ENCODE measurements at regions not wholly inside any gene's neighbourhood (a gene's known extent, or its start where the extent isn't known, plus 50 kb on each side); places are given as distances from the start of the nearest gene placed in this dataset.

DNA sequence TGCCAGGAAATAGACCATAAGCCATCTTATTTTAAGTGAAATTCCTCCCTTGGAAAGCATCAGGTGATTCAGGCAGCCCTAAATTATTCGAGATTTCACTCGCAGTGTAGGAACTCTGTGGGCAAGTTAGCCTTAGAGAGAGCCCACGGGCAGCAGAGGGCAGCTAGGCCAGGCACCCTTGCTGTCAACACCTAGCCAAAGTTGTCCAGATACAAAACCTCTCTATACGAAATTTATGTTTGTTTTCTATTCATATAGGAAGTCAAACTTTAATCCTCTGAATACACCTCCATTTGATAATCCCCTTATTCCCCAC lies 1043.5 kb downstream of the GATA3 start:
- no peak overlapping the region for H3K4me3 ChIP-seq (ENCODE audit: low read depth in 1 of 3, low read length in 3 of 3)
- no peak overlapping the region for H3K27ac ChIP-seq (ENCODE audit: low read depth in 1 of 2, low read length in 2 of 2)
- H3K36me3 ChIP-seq (ENCODE audit: control insufficient read depth in 4 of 4, insufficient read depth in 3 of 4, low read depth in 1 of 4, low read length in 3 of 4) = no peaks in the 10 kb centered on the region
- no peaks in the 10 kb centered on the region for H3K9me3 ChIP-seq (ENCODE audit: control insufficient read depth in 4 of 4, low read length in 3 of 4)
- no peaks in the 10 kb centered on the region for H3K4me1 ChIP-seq (ENCODE audit: control insufficient read depth in 4 of 4, insufficient read depth in 4 of 4, low read length in 3 of 4)
- H3K27me3 ChIP-seq (ENCODE audit: control insufficient read depth in 4 of 4, insufficient read depth in 4 of 4, low read length in 3 of 4) = no peaks in the 10 kb centered on the region
- no peak for DNase-seq (ENCODE audit: low spot score)
- WGBS = 33% methylated on average over 4 of the region's 4 CpGs
- H3K9ac ChIP-seq (ENCODE audit: low read depth in 1 of 2, low read length in 2 of 2) = no peak overlapping the region
- TF ChIP-seq, protein P1, sequence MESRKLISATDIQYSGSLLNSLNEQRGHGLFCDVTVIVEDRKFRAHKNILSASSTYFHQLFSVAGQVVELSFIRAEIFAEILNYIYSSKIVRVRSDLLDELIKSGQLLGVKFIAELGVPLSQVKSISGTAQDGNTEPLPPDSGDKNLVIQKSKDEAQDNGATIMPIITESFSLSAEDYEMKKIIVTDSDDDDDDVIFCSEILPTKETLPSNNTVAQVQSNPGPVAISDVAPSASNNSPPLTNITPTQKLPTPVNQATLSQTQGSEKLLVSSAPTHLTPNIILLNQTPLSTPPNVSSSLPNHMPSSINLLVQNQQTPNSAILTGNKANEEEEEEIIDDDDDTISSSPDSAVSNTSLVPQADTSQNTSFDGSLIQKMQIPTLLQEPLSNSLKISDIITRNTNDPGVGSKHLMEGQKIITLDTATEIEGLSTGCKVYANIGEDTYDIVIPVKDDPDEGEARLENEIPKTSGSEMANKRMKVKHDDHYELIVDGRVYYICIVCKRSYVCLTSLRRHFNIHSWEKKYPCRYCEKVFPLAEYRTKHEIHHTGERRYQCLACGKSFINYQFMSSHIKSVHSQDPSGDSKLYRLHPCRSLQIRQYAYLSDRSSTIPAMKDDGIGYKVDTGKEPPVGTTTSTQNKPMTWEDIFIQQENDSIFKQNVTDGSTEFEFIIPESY (IDR thresholded peaks at IDR 0.05) = no peak
- TF ChIP-seq FOXA1 (IDR thresholded peaks at IDR 0.05) (no peak), FOXA2 (IDR thresholded peaks at IDR 0.05) (no peak), HNF4G (IDR thresholded peaks at IDR 0.05) (no peak), NR2F2 (IDR thresholded peaks at IDR 0.05) (no peak), JUND (IDR thresholded peaks at IDR 0.05) (no peak), EGR1 (IDR thresholded peaks at IDR 0.05; ENCODE audit: low read depth in 2 of 2) (no peak), SP1 (IDR thresholded peaks at IDR 0.05) (no peak), RXRA (IDR thresholded peaks at IDR 0.05) (no peak), HNF4A (conservative IDR thresholded peaks at IDR 0.05) (no peak), GABPA (IDR thresholded peaks at IDR 0.05 in 1 of 2, conservative IDR thresholded peaks at IDR 0.05 in 1 of 2) (no peak), YY1 (IDR thresholded peaks at IDR 0.05) (no peak), RAD21 (IDR thresholded peaks at IDR 0.05) (no peak)
- TF ChIP-seq, protein P2, sequence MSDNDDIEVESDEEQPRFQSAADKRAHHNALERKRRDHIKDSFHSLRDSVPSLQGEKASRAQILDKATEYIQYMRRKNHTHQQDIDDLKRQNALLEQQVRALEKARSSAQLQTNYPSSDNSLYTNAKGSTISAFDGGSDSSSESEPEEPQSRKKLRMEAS (IDR thresholded peaks at IDR 0.05) = no peak
- TF ChIP-seq, protein P3, sequence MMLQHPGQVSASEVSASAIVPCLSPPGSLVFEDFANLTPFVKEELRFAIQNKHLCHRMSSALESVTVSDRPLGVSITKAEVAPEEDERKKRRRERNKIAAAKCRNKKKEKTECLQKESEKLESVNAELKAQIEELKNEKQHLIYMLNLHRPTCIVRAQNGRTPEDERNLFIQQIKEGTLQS (IDR thresholded peaks at IDR 0.05) = no peak
- TF ChIP-seq, protein P4, sequence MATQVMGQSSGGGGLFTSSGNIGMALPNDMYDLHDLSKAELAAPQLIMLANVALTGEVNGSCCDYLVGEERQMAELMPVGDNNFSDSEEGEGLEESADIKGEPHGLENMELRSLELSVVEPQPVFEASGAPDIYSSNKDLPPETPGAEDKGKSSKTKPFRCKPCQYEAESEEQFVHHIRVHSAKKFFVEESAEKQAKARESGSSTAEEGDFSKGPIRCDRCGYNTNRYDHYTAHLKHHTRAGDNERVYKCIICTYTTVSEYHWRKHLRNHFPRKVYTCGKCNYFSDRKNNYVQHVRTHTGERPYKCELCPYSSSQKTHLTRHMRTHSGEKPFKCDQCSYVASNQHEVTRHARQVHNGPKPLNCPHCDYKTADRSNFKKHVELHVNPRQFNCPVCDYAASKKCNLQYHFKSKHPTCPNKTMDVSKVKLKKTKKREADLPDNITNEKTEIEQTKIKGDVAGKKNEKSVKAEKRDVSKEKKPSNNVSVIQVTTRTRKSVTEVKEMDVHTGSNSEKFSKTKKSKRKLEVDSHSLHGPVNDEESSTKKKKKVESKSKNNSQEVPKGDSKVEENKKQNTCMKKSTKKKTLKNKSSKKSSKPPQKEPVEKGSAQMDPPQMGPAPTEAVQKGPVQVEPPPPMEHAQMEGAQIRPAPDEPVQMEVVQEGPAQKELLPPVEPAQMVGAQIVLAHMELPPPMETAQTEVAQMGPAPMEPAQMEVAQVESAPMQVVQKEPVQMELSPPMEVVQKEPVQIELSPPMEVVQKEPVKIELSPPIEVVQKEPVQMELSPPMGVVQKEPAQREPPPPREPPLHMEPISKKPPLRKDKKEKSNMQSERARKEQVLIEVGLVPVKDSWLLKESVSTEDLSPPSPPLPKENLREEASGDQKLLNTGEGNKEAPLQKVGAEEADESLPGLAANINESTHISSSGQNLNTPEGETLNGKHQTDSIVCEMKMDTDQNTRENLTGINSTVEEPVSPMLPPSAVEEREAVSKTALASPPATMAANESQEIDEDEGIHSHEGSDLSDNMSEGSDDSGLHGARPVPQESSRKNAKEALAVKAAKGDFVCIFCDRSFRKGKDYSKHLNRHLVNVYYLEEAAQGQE (IDR thresholded peaks at IDR 0.05) = no peak

DNA sequence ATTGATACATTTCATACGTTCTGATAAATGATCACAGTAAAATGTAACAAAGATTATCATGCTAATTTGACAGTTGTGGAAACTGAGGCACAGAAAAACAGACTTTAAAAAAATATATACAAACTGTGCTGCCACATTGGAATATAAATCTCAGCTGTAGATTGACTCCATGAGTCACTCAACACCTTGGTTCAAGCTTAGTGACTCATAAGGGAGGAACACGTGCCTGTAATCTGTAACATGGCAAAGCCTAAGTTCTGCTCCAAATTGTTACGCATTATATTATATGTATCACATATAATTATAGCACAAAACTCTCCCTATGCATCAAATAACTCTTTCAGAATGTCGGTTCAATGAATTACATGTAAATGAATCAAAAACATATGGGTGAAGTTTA lies 1047.5 kb downstream of the GATA3 start:
- Histone ChIP-seq H3K4me3 (ENCODE audit: low read depth in 1 of 3, low read length in 3 of 3) (no peak overlapping the region), H3K27me3 (ENCODE audit: control insufficient read depth in 4 of 4, insufficient read depth in 4 of 4, low read length in 3 of 4) (no peaks in the 10 kb centered on the region), H3K36me3 (ENCODE audit: control insufficient read depth in 4 of 4, insufficient read depth in 3 of 4, low read depth in 1 of 4, low read length in 3 of 4) (no peaks in the 10 kb centered on the region), H3K9me3 (ENCODE audit: control insufficient read depth in 4 of 4, low read length in 3 of 4) (no peaks in the 10 kb centered on the region), H3K4me1 (ENCODE audit: control insufficient read depth in 4 of 4, insufficient read depth in 4 of 4, low read length in 3 of 4) (no peaks in the 10 kb centered on the region), H3K27ac (ENCODE audit: low read depth in 1 of 2, low read length in 2 of 2) (no peak overlapping the region), H3K9ac (ENCODE audit: low read depth in 1 of 2, low read length in 2 of 2) (no peak overlapping the region)
- DNase-seq (ENCODE audit: low spot score) = no peak
- TF ChIP-seq JUND (IDR thresholded peaks at IDR 0.05) (no peak), FOXA2 (IDR thresholded peaks at IDR 0.05) (no peak), YY1 (IDR thresholded peaks at IDR 0.05) (no peak), NR2F2 (IDR thresholded peaks at IDR 0.05) (no peak)
- TF ChIP-seq, protein P1 (IDR thresholded peaks at IDR 0.05) = no peak
- TF ChIP-seq, protein P5, sequence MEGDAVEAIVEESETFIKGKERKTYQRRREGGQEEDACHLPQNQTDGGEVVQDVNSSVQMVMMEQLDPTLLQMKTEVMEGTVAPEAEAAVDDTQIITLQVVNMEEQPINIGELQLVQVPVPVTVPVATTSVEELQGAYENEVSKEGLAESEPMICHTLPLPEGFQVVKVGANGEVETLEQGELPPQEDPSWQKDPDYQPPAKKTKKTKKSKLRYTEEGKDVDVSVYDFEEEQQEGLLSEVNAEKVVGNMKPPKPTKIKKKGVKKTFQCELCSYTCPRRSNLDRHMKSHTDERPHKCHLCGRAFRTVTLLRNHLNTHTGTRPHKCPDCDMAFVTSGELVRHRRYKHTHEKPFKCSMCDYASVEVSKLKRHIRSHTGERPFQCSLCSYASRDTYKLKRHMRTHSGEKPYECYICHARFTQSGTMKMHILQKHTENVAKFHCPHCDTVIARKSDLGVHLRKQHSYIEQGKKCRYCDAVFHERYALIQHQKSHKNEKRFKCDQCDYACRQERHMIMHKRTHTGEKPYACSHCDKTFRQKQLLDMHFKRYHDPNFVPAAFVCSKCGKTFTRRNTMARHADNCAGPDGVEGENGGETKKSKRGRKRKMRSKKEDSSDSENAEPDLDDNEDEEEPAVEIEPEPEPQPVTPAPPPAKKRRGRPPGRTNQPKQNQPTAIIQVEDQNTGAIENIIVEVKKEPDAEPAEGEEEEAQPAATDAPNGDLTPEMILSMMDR (IDR thresholded peaks at IDR 0.05; ENCODE audit: low read depth, low read length, missing input control) = no peak
- 63% methylated on average over 4 of the region's 4 CpGs for WGBS
